ENCODE measurements at regions not wholly inside any gene's neighbourhood (a gene's known extent, or its start where the extent isn't known, plus 50 kb on each side); places are given as distances from the start of the nearest gene placed in this dataset.
"Not testable (repeated sequence)": the region's sequence is repeated elsewhere in the genome, so short reads cannot be mapped to it uniquely, and the experiment has no call there.

GRCh38 chr13:80727321-80727975 lies 386.5 kb upstream of the SPRY2 start:
- no peak for DNase-seq

GRCh38 chr13:80726868-80727267 lies 385.9 kb upstream of the SPRY2 start:
- no peak for DNase-seq

DNA sequence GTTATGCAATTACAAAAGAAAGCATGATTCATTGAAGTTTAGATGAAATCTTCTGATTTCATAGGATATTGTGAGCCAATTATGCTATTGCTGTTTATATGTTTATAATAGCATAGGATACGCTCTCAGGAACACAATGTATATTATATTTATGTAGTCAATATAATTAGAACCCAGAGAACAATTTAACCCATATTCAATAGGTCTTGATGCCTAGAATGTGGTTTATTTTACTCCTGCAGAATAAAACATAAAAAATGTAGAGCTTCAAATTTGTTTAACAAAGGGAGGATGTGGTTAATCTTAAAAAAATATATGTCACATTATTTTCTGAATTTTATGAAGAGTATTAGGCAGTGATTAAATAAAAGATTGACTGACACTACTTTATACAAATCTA lies 380.8 kb upstream of the SPRY2 start:
- DNase-seq: no peak

GRCh38 chr13:80718970-80719369 lies 378.0 kb upstream of the SPRY2 start:
- no peak for DNase-seq

- no peak for DNase-seq
Measured at GRCh38 chr13:80717776-80718175, 376.9 kb upstream of the SPRY2 start.

DNA sequence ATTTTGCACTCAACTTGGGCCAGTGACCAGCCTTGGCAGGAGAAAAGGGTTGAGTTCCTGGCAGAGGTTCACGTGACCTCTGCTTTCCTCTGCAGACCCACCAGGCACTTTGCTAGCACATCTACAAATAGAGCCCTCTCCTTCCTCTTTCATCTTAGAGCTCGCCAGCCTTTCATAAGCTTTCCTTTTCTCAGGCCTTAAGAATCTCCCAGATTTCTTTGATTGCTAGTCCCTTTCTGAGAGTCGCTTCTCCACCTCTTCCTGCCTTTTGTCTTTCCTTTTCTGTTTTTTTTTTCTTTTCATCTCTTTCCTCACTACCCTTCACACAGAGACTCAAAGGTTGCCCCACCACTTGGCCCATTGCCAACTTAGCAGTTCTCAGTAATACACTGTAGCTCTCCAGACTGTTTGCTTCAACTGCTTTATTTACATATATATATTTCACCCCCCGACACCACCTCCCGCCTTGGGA lies 375.7 kb upstream of the SPRY2 start:
- no peak for DNase-seq

GRCh38 chr13:80712026-80712425 lies 371.1 kb upstream of the SPRY2 start:
- DNase-seq: no peak

GRCh38 chr13:80708791-80709190 lies 367.9 kb upstream of the SPRY2 start:
- no peak for DNase-seq

GRCh38 chr13:80707000-80707983 lies 366.4 kb upstream of the SPRY2 start:
- DNase-seq: no peak

DNA sequence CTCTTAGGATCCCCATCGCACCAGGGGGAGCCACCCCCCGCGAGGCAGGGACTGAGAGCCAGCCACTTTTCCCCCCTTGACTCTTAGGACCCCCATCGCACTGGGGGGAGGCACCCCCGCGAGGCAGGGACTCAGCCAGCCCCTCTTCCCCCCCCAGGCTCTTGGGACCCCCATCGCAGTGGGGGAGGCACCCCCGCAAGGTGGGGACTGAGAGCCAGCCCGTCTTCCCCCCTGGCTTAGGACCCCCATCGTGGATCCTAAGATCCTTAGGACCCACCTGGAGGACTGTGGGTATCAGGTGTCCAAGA lies 365.2 kb upstream of the SPRY2 start:
- DNase-seq: no peak

DNA sequence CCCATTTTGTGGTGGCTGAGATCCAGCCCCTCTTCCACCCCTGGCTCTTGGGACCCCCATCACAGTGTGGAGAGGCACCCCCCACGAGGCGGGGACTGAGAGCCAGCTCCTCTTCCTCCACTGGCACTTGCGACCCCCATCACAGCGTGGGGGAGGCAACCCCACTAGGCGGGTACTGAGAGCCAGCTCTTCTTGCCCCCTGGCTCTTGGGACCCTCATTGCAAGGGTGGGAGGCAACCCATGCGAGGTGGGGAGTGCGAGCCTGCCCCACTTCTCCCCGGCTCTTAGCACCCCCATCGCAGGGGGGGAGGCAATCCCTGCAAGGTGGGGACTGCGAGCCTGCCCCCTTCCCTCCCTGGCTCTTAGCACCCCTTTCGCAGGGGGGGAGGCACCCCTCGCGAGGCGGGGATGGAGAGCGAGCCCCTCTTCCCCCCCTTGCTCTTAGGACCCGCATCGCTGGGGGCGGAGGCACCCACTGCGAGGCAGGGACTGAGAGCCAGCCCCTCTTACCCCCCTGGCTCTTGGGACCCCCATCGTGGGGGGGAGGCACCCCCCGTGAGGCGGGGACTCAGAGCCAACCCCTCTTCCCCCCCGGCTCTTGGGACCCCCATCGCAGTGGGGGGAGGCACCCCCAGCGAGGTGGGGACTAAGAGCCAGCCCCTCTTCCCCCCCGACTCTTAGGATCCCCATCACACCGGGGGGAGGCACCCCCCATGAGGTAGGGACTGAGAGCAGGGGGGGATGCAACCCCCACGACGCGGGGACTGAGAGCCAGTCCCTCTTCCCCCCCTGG lies 364.6 kb upstream of the SPRY2 start:
- no peak for DNase-seq

GRCh38 chr13:80704369-80704768 lies 363.4 kb upstream of the SPRY2 start:
- DNase-seq: no peak

GRCh38 chr13:80695841-80696240 lies 354.9 kb upstream of the SPRY2 start:
- DNase-seq: no peak

- not testable (repeated sequence) for DNase-seq
Measured at GRCh38 chr13:80691814-80692213, 350.9 kb upstream of the SPRY2 start.

- DNase-seq: no peak
Measured at GRCh38 chr13:80690208-80690607, 349.3 kb upstream of the SPRY2 start.

- DNase-seq: no peak
Measured at GRCh38 chr13:80688593-80688992, 347.7 kb upstream of the SPRY2 start.

DNA sequence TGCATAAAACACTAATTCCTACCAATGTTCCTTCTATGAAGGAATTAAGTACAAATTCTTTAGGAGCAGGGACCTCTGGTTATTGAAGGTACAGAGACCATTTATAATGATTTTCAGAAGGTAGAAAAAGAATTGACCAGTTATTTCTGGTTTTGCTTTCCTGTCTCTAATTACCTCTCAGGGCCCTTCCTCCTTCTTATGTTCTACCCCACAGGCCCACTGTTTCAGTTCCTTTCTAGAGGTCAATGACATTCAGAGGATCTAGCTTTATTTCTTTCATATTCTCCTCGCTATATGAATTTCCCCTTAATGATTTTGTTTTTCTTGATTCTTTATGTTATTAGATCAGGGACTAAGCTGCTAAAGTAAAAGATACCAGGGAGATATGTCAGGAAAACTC lies 345.0 kb upstream of the SPRY2 start:
- no peak for DNase-seq

GRCh38 chr13:80684217-80684991 lies 343.5 kb upstream of the SPRY2 start:
- no peak for DNase-seq

GRCh38 chr13:80680786-80681366 lies 339.9 kb upstream of the SPRY2 start:
- no peak for DNase-seq

DNA sequence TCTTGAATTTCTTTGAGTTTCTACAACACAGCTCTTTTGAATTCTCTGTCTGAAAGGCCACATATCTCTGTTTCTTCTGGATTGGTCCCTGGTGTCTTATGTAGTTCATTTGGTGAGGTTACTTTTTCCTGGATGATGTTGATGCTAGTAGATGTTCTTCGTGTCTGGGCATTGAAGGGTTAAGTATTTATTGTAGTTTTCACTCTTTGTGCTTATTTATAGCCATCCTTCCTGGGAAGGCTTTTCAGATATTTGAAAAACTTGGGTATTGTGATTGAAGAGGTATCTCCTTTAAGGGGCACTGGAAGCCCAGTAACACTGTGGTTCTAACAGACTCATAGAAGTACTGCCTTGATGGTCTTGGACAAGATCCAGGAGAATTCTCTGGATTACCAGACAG lies 338.5 kb upstream of the SPRY2 start:
- no peak for DNase-seq

GRCh38 chr13:80677227-80677626 lies 336.3 kb upstream of the SPRY2 start:
- no peak for DNase-seq

GRCh38 chr13:80675442-80675841 lies 334.5 kb upstream of the SPRY2 start:
- DNase-seq: not testable (repeated sequence)
